Endothelial cell of umbilical vein (primary cell): ENCODE measurements at regions not wholly inside any gene's neighbourhood (a gene's known extent, or its start where the extent isn't known, plus 50 kb on each side); places are given as distances from the start of the nearest gene placed in this dataset.

Experiments used
- BruUV-seq: library from RNA; stranded (reverse); fragments of 400-500 nt; replicated peaks from 2 replicates; lab custom pipeline; 2021; lab: Mats Ljungman, UMichigan
- CTCF ChIA-PET: fragments of 300-600, 350-600 bp; sonication (Branson Sonifier 250); formaldehyde crosslinking; loops from one replicate; lab custom pipeline; 2021; ENCODE audit warnings: antibody characterized with exemption, inconsistent platforms; lab: Charles Lee
- POLR2A ChIA-PET: fragments of 300-600, 350-600 bp; sonication (Branson Sonifier 250); formaldehyde crosslinking; loops from one replicate; lab custom pipeline; 2021; ENCODE audit warnings: antibody characterized with exemption, inconsistent platforms; lab: Charles Lee
- DNase-seq: peaks from one replicate; pipeline ENCODE4 v3.0.0-alpha.2; 2011; ENCODE audit warnings: low read depth, low spot score
- FAIRE-seq: peaks from 2 replicates; lab custom pipeline; 2011; peaks lifted over from hg19 to GRCh38; lab: Jason Lieb, UNC
- H2AFZ ChIP-seq: 2 replicates; pipeline ENCODE4 v1.6.0; 2012; ENCODE audit warnings: low read depth, low read length, control low read depth, inconsistent platforms
- H3K27ac ChIP-seq: 2 replicates; pipeline ENCODE4 v1.5.1; 2011; ENCODE audit warnings: low read depth, mild to moderate bottlenecking, control low read depth, low read length, moderate library complexity; ENCODE audit not compliant: insufficient read depth
- H3K27me3 ChIP-seq, 2 experiments: 2 replicates each; pipeline versions ENCODE4 v1.6.0 to v1.6.1; 2011; ENCODE audit warnings: low read length in 2 of 2, mixed read lengths in 1 of 2; ENCODE audit not compliant: control insufficient read depth in 2 of 2, insufficient read depth in 2 of 2
- H3K36me3 ChIP-seq, 2 experiments: 2 replicates in 1 of 2; 3 replicates in 1 of 2; pipeline ENCODE4 v1.5.1; 2011; ENCODE audit warnings: low read length in 2 of 2, mild to moderate bottlenecking in 1 of 2, moderate library complexity in 1 of 2; ENCODE audit not compliant: control insufficient read depth in 2 of 2, insufficient read depth in 2 of 2; ENCODE audit errors: extremely low read depth in 1 of 2
- H3K4me1 ChIP-seq: 3 replicates; pipeline ENCODE4 v1.5.1; 2011; ENCODE audit warnings: mild to moderate bottlenecking, low read length; ENCODE audit not compliant: control insufficient read depth, insufficient read depth; ENCODE audit errors: extremely low read depth
- H3K4me2 ChIP-seq: 2 replicates; pipeline ENCODE4 v1.6.1; 2011; ENCODE audit warnings: low read length, control low read depth, mixed read lengths; ENCODE audit not compliant: insufficient read depth
- H3K4me3 ChIP-seq, 3 experiments: fragments of 200-600 bp in 1 of 3; sonication (generic), shearing (Covaris generic) in 1 of 3; replicated peaks in 1 of 3; 2 replicates each; pipeline ENCODE4 v1.5.1; 2011 to 2016; ENCODE audit warnings: control low read depth in 3 of 3, low read length in 3 of 3, mild to moderate bottlenecking in 2 of 3, inconsistent platforms in 1 of 3, low read depth in 1 of 3, moderate library complexity in 1 of 3; ENCODE audit not compliant: insufficient read depth in 1 of 3
- H3K79me2 ChIP-seq: 2 replicates; pipeline ENCODE4 v1.6.0; 2012; ENCODE audit warnings: low read length, inconsistent platforms; ENCODE audit not compliant: control insufficient read depth, insufficient read depth
- H3K9ac ChIP-seq: replicated peaks from 2 replicates; pipeline ENCODE3; 2011; ENCODE audit warnings: low read length, control low read depth; ENCODE audit not compliant: insufficient read depth; ENCODE audit errors: extremely low read depth
- H3K9me1 ChIP-seq: replicated peaks from 3 replicates; pipeline ENCODE4 v1.6.0; 2011; ENCODE audit warnings: mild to moderate bottlenecking, low read length; ENCODE audit not compliant: control insufficient read depth, insufficient read depth; ENCODE audit errors: extremely low read depth
- H3K9me3 ChIP-seq: replicated peaks from 2 replicates; pipeline ENCODE4 v1.5.1; 2012; ENCODE audit warnings: low read length, inconsistent platforms; ENCODE audit not compliant: control insufficient read depth, insufficient read depth
- H4K20me1 ChIP-seq: replicated peaks from 2 replicates; pipeline ENCODE3; 2011; ENCODE audit warnings: mild to moderate bottlenecking, low read length; ENCODE audit not compliant: control insufficient read depth, insufficient read depth; ENCODE audit errors: extremely low read depth
- EZH2 ChIP-seq: IDR thresholded peaks from 2 replicates; pipeline ENCODE4 v1.6.1; 2012; ENCODE audit warnings: borderline replicate concordance, low read depth, mild to moderate bottlenecking, moderate library complexity, low read length, inconsistent platforms; ENCODE audit not compliant: severe bottlenecking
- FOS ChIP-seq: IDR thresholded peaks from 2 replicates; pipeline ENCODE4 v1.6.1; 2011; ENCODE audit warnings: mild to moderate bottlenecking, low read length, moderate library complexity, borderline replicate concordance; ENCODE audit not compliant: insufficient read depth
- GATA2 ChIP-seq: IDR thresholded peaks from 2 replicates; pipeline ENCODE4 v1.7.0; 2011; ENCODE audit warnings: low read depth, mild to moderate bottlenecking, moderate library complexity, mixed read lengths, low read length; ENCODE audit not compliant: insufficient read length, insufficient read depth
- JUN ChIP-seq: IDR thresholded peaks from 2 replicates; pipeline ENCODE4 v1.6.1; 2011; ENCODE audit warnings: borderline replicate concordance, low read depth; ENCODE audit not compliant: insufficient read length, insufficient read depth
- MAX ChIP-seq: IDR thresholded peaks from 2 replicates; pipeline ENCODE4 v1.6.1; 2011; ENCODE audit not compliant: insufficient read depth, insufficient read length
- MYC ChIP-seq: IDR thresholded peaks from one replicate; pipeline ENCODE4 v1.6.1; 2011; ENCODE audit warnings: mild to moderate bottlenecking, low read depth, low read length
- POLR2A ChIP-seq: IDR thresholded peaks from 2 replicates; pipeline ENCODE4 v1.6.1; 2012; ENCODE audit warnings: low read depth, mild to moderate bottlenecking, control low read depth, low read length
- POLR2AphosphoS5 ChIP-seq: IDR thresholded peaks from 2 replicates; pipeline ENCODE4 v1.6.1; 2012; ENCODE audit warnings: low read depth, mild to moderate bottlenecking, control low read depth, low read length, moderate library complexity; ENCODE audit not compliant: insufficient read depth
- dilution Hi-C: fragments of 300-500 bp; cut with MboI; formaldehyde crosslinking; loops from one replicate; pipeline ENCODE4 v1.15.0; 2019; ENCODE audit warnings: low sequenced_read_pairs; ENCODE audit not compliant: extremely low pct_ligation_motif_present
- intact Hi-C: fragments of 100-400 bp; cut with micrococcal nuclease; formaldehyde crosslinking; loops from one replicate; pipeline ENCODE4 v1.10.0; 2022
- TF ChIP-seq, protein P1 (sequence below), 2 donors: IDR thresholded peaks; 1 replicate in 1 of 2; 2 replicates in 1 of 2; pipeline ENCODE4 v1.5.1; 2011; ENCODE audit warnings: low read length in 2 of 2, mild to moderate bottlenecking in 2 of 2, moderate library complexity in 2 of 2, control low read depth in 1 of 2, inconsistent platforms in 1 of 2, low read depth in 1 of 2; ENCODE audit not compliant: insufficient read depth in 1 of 2; ENCODE audit errors: extremely low read depth in 1 of 2

GRCh38 chr14:39726563-39726962 is 294.3 kb upstream of the FBXO33 start:
- H3K27ac ChIP-seq = no peak overlapping the region
- intact Hi-C loops (no loop called here), dilution Hi-C loops (no loop called here)
- H3K9ac ChIP-seq = no peak overlapping the region
- CTCF ChIA-PET = no interaction called here
- no TSS peak for BruUV-seq
- no peaks in the 10 kb centered on the region for H3K9me1 ChIP-seq
- TF ChIP-seq, protein P1, sequence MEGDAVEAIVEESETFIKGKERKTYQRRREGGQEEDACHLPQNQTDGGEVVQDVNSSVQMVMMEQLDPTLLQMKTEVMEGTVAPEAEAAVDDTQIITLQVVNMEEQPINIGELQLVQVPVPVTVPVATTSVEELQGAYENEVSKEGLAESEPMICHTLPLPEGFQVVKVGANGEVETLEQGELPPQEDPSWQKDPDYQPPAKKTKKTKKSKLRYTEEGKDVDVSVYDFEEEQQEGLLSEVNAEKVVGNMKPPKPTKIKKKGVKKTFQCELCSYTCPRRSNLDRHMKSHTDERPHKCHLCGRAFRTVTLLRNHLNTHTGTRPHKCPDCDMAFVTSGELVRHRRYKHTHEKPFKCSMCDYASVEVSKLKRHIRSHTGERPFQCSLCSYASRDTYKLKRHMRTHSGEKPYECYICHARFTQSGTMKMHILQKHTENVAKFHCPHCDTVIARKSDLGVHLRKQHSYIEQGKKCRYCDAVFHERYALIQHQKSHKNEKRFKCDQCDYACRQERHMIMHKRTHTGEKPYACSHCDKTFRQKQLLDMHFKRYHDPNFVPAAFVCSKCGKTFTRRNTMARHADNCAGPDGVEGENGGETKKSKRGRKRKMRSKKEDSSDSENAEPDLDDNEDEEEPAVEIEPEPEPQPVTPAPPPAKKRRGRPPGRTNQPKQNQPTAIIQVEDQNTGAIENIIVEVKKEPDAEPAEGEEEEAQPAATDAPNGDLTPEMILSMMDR (IDR thresholded peaks at IDR 0.05; ENCODE audit: extremely low read depth in 1 of 2, insufficient read depth in 1 of 2, low read depth in 1 of 2, low read length in 2 of 2) = no peak
- TF ChIP-seq EZH2 (no peak), POLR2A (no peak), POLR2AphosphoS5 (no peak), MAX (no peak), JUN (no peak), MYC (no peak), GATA2 (no peak), FOS (no peak)
- H4K20me1 ChIP-seq = no peaks in the 10 kb centered on the region
- H3K79me2 ChIP-seq = no peaks in the 10 kb centered on the region
- H3K27me3 ChIP-seq = no peaks in the 10 kb centered on the region
- no peaks in the 10 kb centered on the region for H3K4me1 ChIP-seq
- H3K4me3 ChIP-seq = no peak overlapping the region
- H2AFZ ChIP-seq = no peak overlapping the region
- DNase-seq (no peak), FAIRE-seq (no peak)
- POLR2A ChIA-PET = no interaction called here
- no peak overlapping the region for H3K4me2 ChIP-seq
- H3K9me3 ChIP-seq = no peaks in the 10 kb centered on the region
- H3K36me3 ChIP-seq = no peaks in the 10 kb centered on the region
